SK-N-MC (cell line): ENCODE measurements at regions not wholly inside any gene's neighbourhood (a gene's known extent, or its start where the extent isn't known, plus 50 kb on each side); places are given as distances from the start of the nearest gene placed in this dataset.

ENCODE experiments used
- EZH2 ChIP-seq: fragments of 200-600 bp; sonication (generic); IDR thresholded peaks from one replicate; pipeline ENCODE4 v1.6.1; 2017; ENCODE audit warnings: antibody characterized with exemption
- POLR2AphosphoS5 ChIP-seq: IDR thresholded peaks from 2 replicates; pipeline ENCODE4 v1.6.1; 2012; ENCODE audit warnings: mild to moderate bottlenecking, low read depth, low read length, borderline replicate concordance

- TF ChIP-seq POLR2AphosphoS5 = no peak
- TF ChIP-seq EZH2 = no peak
These were observed 122.2 kb upstream of the PTPN1 start for GRCh38 chr20:50387996-50388332.
